MM.1S (cell line): ENCODE measurements at regions not wholly inside any gene's neighbourhood (a gene's known extent, or its start where the extent isn't known, plus 50 kb on each side); places are given as distances from the start of the nearest gene placed in this dataset.

ENCODE experiments used
- CTCF ChIP-seq: fragments of 300-600 bp; sonication (generic); IDR thresholded peaks from 2 replicates; pipeline ENCODE4 v1.5.1; 2016; ENCODE audit warnings: antibody characterized with exemption, low read length, mixed read lengths
- EZH2phosphoT487 ChIP-seq: fragments of 300-600 bp; sonication (generic); IDR thresholded peaks from 2 replicates; pipeline ENCODE4 v1.6.1; 2018; ENCODE audit warnings: antibody characterized with exemption, low read length

- no peak for TF ChIP-seq CTCF
- no peak for TF ChIP-seq EZH2phosphoT487
Measured at GRCh38 chr3:106290304-106290997, 421.6 kb upstream of the CBLB start.
